ENCODE measurements at regions not wholly inside any gene's neighbourhood (a gene's known extent, or its start where the extent isn't known, plus 50 kb on each side); places are given as distances from the start of the nearest gene placed in this dataset.

GRCh38 chr16:47970291-47970931 is 185.4 kb downstream of the ABCC12 start (continued):
- no peak for TF ChIP-seq ZNF10 (CRISPR knock-in tag; IDR thresholded peaks at IDR 0.05; ENCODE audit: borderline replicate concordance, low read depth)
- no peak for TF ChIP-seq HES4 (CRISPR knock-in tag; IDR thresholded peaks at IDR 0.05; ENCODE audit: borderline replicate concordance)
- no peak for TF ChIP-seq HMGA1 (CRISPR knock-in tag; conservative IDR thresholded peaks at IDR 0.05)
- no peak for TF ChIP-seq CBX2 (IDR thresholded peaks at IDR 0.05; ENCODE audit: low read depth, low read length)
- TF ChIP-seq CBX2 (CRISPR knock-in tag; IDR thresholded peaks at IDR 0.05; ENCODE audit: low read depth): no peak
- TF ChIP-seq ZNF790 (CRISPR knock-in tag; IDR thresholded peaks at IDR 0.05; ENCODE audit: borderline replicate concordance): no peak
- TF ChIP-seq DPF2 (CRISPR knock-in tag; IDR thresholded peaks at IDR 0.05; ENCODE audit: borderline replicate concordance, low read depth): no peak
- TF ChIP-seq MIXL1 (CRISPR knock-in tag; IDR thresholded peaks at IDR 0.05): 0 out of 2 replicates have a peak, but pooled peaks have one; percentile 16
- TF ChIP-seq ZBTB25 (CRISPR knock-in tag; IDR thresholded peaks at IDR 0.05): 0 out of 2 replicates have a peak, but pooled peaks have one; percentile 50
- TF ChIP-seq SMAD1 (CRISPR knock-in tag; IDR thresholded peaks at IDR 0.05; ENCODE audit: borderline replicate concordance, low read depth): no peak
- TF ChIP-seq ZXDC (CRISPR knock-in tag; IDR thresholded peaks at IDR 0.05): no peak
- TF ChIP-seq ZBTB44 (CRISPR knock-in tag; IDR thresholded peaks at IDR 0.05): 0 out of 2 replicates have a peak, but pooled peaks have one; percentile 53
- no peak for TF ChIP-seq ZFY (CRISPR knock-in tag; IDR thresholded peaks at IDR 0.05)
- TF ChIP-seq ZSCAN21 (CRISPR knock-in tag; IDR thresholded peaks at IDR 0.05; ENCODE audit: borderline replicate concordance): no peak
- no peak for TF ChIP-seq ZNF136 (CRISPR knock-in tag; IDR thresholded peaks at IDR 0.05; ENCODE audit: low read depth)
- TF ChIP-seq DRAP1 (CRISPR knock-in tag; IDR thresholded peaks at IDR 0.05): no peak
- peak; percentile 62; the same call in 1 of the 2 replicates for TF ChIP-seq ZNF644 (CRISPR knock-in tag; IDR thresholded peaks at IDR 0.05; ENCODE audit: low read depth)
- no peak for TF ChIP-seq ZNF17 (CRISPR knock-in tag; IDR thresholded peaks at IDR 0.05)
- TF ChIP-seq FOXK1 (CRISPR knock-in tag; IDR thresholded peaks at IDR 0.05; ENCODE audit: borderline replicate concordance, low read depth): peak; percentile 44; the same call in 1 of the 2 replicates
- no peak for TF ChIP-seq ZNF296 (CRISPR knock-in tag; conservative IDR thresholded peaks at IDR 0.05)
- no peak for TF ChIP-seq MBD4 (IDR thresholded peaks at IDR 0.05; ENCODE audit: borderline replicate concordance, low read length)
- TF ChIP-seq SNRNP70 (IDR thresholded peaks at IDR 0.05; ENCODE audit: low read depth, low read length): no peak
- TF ChIP-seq SOX13 (IDR thresholded peaks at IDR 0.05): no peak
- peak in 1 of 2 experiments; percentile 27; a peak in 1 of 4 replicates for TF ChIP-seq SOX13 (CRISPR knock-in tag; conservative IDR thresholded peaks at IDR 0.05 in 1 of 2, IDR thresholded peaks at IDR 0.05 in 1 of 2)
- no peak for TF ChIP-seq MED1 (CRISPR knock-in tag; IDR thresholded peaks at IDR 0.05)
- TF ChIP-seq LCORL (IDR thresholded peaks at IDR 0.05): no peak
- TF ChIP-seq LCORL (CRISPR knock-in tag; IDR thresholded peaks at IDR 0.05): no peak
